C4-2B (cell line): ENCODE measurements at regions not wholly inside any gene's neighbourhood (a gene's known extent, or its start where the extent isn't known, plus 50 kb on each side); places are given as distances from the start of the nearest gene placed in this dataset.

Experiments
- H3K27ac ChIP-seq: fragments of 450-650 bp; 2 replicates; pipeline ENCODE4 v1.5.1; 2017
- CTCF ChIP-seq: fragments of 450-650 bp; conservative IDR thresholded peaks from 2 replicates; pipeline ENCODE4 v1.5.1; 2017; ENCODE audit warnings: mild to moderate bottlenecking
- ZFX ChIP-seq: fragments of 450-650 bp; IDR thresholded peaks from 2 replicates; pipeline ENCODE4 v1.6.1; 2017

- TF ChIP-seq CTCF (no peak), ZFX (no peak)
- H3K27ac ChIP-seq: no peak overlapping the region
These were observed 173.2 kb downstream of the VEGFA start for GRCh38 chr6:43943099-43943766.

GRCh38 chr6:43942616-43943015, 172.6 kb downstream of the VEGFA start:
- H3K27ac ChIP-seq: no peak overlapping the region
- TF ChIP-seq CTCF (no peak), ZFX (no peak)

GRCh38 chr6:43942011-43942442, 172.0 kb downstream of the VEGFA start:
- TF ChIP-seq ZFX (no peak), CTCF (no peak)
- H3K27ac ChIP-seq: no peak overlapping the region

GRCh38 chr6:43941174-43941573, 171.2 kb downstream of the VEGFA start:
- no peak overlapping the region for H3K27ac ChIP-seq
- TF ChIP-seq CTCF: no peak
- TF ChIP-seq ZFX: no peak

- no peak overlapping the region for H3K27ac ChIP-seq
- no peak for TF ChIP-seq CTCF
- no peak for TF ChIP-seq ZFX
These were observed 170.5 kb downstream of the VEGFA start for GRCh38 chr6:43940393-43941087.

GRCh38 chr6:43940071-43940392, 170.0 kb downstream of the VEGFA start:
- no peak for TF ChIP-seq CTCF
- no peak for TF ChIP-seq ZFX

GRCh38 chr6:43939281-43940070, 169.5 kb downstream of the VEGFA start:
- no peak for TF ChIP-seq CTCF
- no peak for TF ChIP-seq ZFX
- H3K27ac ChIP-seq: no peak overlapping the region

More at GRCh38 chr6:43940071-43940392, 170.0 kb downstream of the VEGFA start:
- no peak overlapping the region for H3K27ac ChIP-seq
